Endodermal cell (in vitro differentiated cells): ENCODE measurements at regions not wholly inside any gene's neighbourhood (a gene's known extent, or its start where the extent isn't known, plus 50 kb on each side); places are given as distances from the start of the nearest gene placed in this dataset.
A peak's percentile ranks its signal among the peaks of the same experiment; 100 is the strongest.

Experiments used
- DNase-seq: peaks from one replicate; pipeline ENCODE4 v3.0.0-alpha.2; 2017
- H3K27ac ChIP-seq: 2 replicates; pipeline ENCODE4 v1.5.1; 2013; ENCODE audit warnings: mild to moderate bottlenecking, low read depth, low read length, moderate library complexity
- H3K27me3 ChIP-seq: 2 replicates; pipeline ENCODE4 v1.6.1; 2013; ENCODE audit warnings: mild to moderate bottlenecking, low read length, moderate library complexity; ENCODE audit not compliant: insufficient read depth, control insufficient read depth, poor library complexity, severe bottlenecking
- H3K36me3 ChIP-seq: 2 replicates; pipeline ENCODE4 v1.7.0; 2013; ENCODE audit warnings: mild to moderate bottlenecking, low read length, moderate library complexity; ENCODE audit not compliant: control insufficient read depth, insufficient read depth
- H3K4me1 ChIP-seq: one replicate; pipeline ENCODE4 v1.7.0; 2013; ENCODE audit warnings: low read length; ENCODE audit not compliant: control insufficient read depth, insufficient read depth
- H3K4me3 ChIP-seq: 2 replicates; pipeline ENCODE4 v1.5.1; 2013; ENCODE audit warnings: mild to moderate bottlenecking, low read length, moderate library complexity
- H3K9ac ChIP-seq: 2 replicates; pipeline ENCODE4 v1.6.1; 2013; ENCODE audit warnings: mild to moderate bottlenecking, low read length, moderate library complexity; ENCODE audit not compliant: poor library complexity, severe bottlenecking; ENCODE audit errors: extremely low read depth
- H3K9me3 ChIP-seq: 2 replicates; pipeline ENCODE4 v1.6.1; 2013; ENCODE audit warnings: mild to moderate bottlenecking, low read length, moderate library complexity; ENCODE audit not compliant: control insufficient read depth
- H3K27ac Mint-ChIP-seq: 2 replicates; pipeline ENCODE4 v1.8.0; 2020; ENCODE audit warnings: mixed read lengths
- H3K27me3 Mint-ChIP-seq: 2 replicates; pipeline ENCODE4 v1.8.0; 2021; ENCODE audit warnings: mild to moderate bottlenecking, mixed read lengths; ENCODE audit not compliant: insufficient read depth
- H3K36me3 Mint-ChIP-seq: 2 replicates; pipeline ENCODE4 v1.8.0; 2020; ENCODE audit warnings: low read depth, mixed read lengths
- H3K4me1 Mint-ChIP-seq: 2 replicates; pipeline ENCODE4 v1.8.0; 2020; ENCODE audit warnings: mixed read lengths
- H3K4me3 Mint-ChIP-seq: 2 replicates; pipeline ENCODE4 v1.8.0; 2020; ENCODE audit warnings: mild to moderate bottlenecking, moderate library complexity, mixed read lengths
- H3K9me3 Mint-ChIP-seq: 2 replicates; pipeline ENCODE4 v1.8.0; 2020; ENCODE audit warnings: mild to moderate bottlenecking, mixed read lengths
- WGBS, 2 experiments: methylation state at CpG; one replicate each; pipeline versions ENCODE4 v1.1.5 to v1.1.7; 2013; ENCODE audit warnings: missing lambda C conversion rate in 2 of 2, mixed read lengths in 1 of 2; ENCODE audit not compliant: insufficient coverage in 1 of 2, insufficient read length in 1 of 2; 5-methylcytosine and 5-hydroxymethylcytosine counted together
- TF ChIP-seq, protein P1 (sequence below): fragments of 200-600 bp; sonication (generic); conservative IDR thresholded peaks from 2 replicates; pipeline ENCODE4 v1.5.0; 2021; ENCODE audit warnings: antibody characterized with exemption, mild to moderate bottlenecking

DNA sequence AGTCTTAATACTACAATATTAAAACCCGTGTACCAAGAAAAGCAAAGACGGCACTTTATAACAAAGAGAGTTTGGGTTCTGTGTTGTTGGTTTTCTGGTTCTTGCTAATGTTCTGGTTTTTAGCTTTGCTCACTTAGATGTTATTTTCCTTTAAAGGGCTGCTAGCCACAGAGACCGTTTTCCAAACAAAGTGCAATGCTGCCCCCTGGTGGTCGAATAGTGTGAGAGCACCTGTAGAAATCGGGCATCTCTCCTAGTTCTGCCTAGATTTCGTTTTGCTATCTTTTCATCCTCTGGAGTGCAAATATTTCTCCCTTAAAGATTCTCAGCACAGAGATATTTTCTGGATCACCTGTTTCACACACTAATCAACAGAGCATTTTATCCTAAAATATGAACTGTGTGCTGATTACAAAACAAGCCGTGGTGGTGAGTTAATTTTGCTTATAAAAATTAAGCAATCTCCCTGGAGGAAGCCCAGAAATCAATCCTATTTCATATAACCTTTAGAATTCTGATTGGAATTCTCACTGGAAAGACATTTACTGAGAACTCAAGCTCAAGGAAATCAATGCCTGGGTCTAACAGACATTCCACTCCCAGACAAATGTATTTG, 334.5 kb upstream of the NOCT start:
- no peak overlapping the region for H3K4me3 ChIP-seq
- Mint-ChIP-seq H3K9me3 (peaks cover 2% of the 10 kb centered on the region), H3K4me1 (peaks cover 14% of the 10 kb centered on the region), H3K36me3 (peaks cover 1% of the 10 kb centered on the region), H3K27ac (no peak overlapping the region), H3K27me3 (peaks cover 8% of the 10 kb centered on the region), H3K4me3 (no peak overlapping the region)
- no peaks in the 10 kb centered on the region for H3K27me3 ChIP-seq
- no peak overlapping the region for H3K9ac ChIP-seq
- H3K36me3 ChIP-seq = no peaks in the 10 kb centered on the region
- no peak overlapping the region for H3K27ac ChIP-seq
- DNase-seq = peak; percentile 92
- H3K4me1 ChIP-seq = no peaks in the 10 kb centered on the region
- 9 to 25% methylated on average over 4 to 7 of the region's 7 CpGs for WGBS, 2 experiments
- peaks cover 11% of the 10 kb centered on the region for H3K9me3 ChIP-seq
- TF ChIP-seq, protein P1, sequence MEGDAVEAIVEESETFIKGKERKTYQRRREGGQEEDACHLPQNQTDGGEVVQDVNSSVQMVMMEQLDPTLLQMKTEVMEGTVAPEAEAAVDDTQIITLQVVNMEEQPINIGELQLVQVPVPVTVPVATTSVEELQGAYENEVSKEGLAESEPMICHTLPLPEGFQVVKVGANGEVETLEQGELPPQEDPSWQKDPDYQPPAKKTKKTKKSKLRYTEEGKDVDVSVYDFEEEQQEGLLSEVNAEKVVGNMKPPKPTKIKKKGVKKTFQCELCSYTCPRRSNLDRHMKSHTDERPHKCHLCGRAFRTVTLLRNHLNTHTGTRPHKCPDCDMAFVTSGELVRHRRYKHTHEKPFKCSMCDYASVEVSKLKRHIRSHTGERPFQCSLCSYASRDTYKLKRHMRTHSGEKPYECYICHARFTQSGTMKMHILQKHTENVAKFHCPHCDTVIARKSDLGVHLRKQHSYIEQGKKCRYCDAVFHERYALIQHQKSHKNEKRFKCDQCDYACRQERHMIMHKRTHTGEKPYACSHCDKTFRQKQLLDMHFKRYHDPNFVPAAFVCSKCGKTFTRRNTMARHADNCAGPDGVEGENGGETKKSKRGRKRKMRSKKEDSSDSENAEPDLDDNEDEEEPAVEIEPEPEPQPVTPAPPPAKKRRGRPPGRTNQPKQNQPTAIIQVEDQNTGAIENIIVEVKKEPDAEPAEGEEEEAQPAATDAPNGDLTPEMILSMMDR = peak; percentile 95

DNA sequence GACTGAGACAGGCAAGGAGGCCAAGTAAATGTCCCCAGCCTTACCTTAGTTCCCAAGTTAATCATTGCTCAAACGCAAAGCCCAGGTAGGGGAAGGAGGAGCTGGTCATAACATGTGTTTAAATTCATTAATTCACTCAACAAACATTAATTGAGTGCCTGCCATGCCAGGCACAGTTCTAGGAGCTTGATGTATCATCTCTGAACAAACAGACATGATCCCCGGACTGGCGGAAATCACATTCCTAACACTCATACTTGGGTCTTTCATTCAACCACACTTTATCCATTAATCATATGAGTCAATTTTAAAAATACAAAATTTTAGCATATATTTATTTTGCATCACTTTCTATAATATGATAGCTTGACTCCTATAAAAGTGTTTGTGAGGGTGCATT, 335.3 kb upstream of the NOCT start:
- Histone ChIP-seq H3K9ac (no peak overlapping the region), H3K27ac (no peak overlapping the region), H3K27me3 (no peaks in the 10 kb centered on the region), H3K4me1 (no peaks in the 10 kb centered on the region), H3K4me3 (no peak overlapping the region), H3K36me3 (no peaks in the 10 kb centered on the region), H3K9me3 (peaks cover 11% of the 10 kb centered on the region)
- peaks cover 2% of the 10 kb centered on the region for H3K9me3 Mint-ChIP-seq
- DNase-seq = no peak
- peaks cover 3% of the 10 kb centered on the region for H3K27me3 Mint-ChIP-seq
- peaks cover 1% of the 10 kb centered on the region for H3K36me3 Mint-ChIP-seq
- H3K4me1 Mint-ChIP-seq = peaks cover 14% of the 10 kb centered on the region
- TF ChIP-seq, protein P1 = no peak
- WGBS, 2 experiments = 90 to 98% methylated on average over 2 to 3 of the region's 3 CpGs
- no peak overlapping the region for H3K27ac Mint-ChIP-seq
- no peak overlapping the region for H3K4me3 Mint-ChIP-seq

DNA sequence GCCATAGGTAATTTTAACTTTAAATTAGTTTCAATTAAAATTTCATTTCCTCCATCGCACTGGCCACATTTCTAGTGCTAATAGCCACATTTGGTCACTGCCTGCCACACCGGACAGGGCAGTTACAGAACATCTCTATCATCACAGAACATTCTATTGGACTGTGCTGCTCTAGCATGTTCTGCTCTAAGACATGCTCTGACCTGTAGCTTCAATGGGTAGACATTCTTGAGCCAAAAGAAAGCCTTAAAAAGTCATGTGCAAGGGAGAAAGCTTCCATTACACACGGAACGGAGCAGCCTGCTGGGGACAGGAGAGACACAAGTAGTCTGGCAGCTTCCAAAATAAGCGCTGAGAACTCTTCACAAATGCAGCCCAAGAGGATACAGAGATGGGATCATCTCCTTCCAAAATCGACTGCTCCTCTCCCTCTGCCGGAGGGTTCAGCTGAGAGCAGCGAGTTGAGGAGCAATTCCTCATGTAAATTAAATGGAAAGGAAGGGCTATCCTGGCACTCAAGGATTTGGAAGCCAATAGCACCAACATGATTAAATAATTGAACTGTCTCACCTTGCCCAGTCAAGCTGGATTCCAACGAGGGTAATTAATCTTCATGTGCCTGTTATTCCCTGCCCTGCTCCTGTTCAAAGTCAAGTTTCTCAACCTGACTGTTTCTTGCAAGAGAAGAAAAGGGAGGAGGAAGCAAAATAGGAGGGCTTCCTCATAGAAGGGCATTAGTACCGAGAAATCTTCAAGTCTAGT, 336.4 kb upstream of the NOCT start:
- H3K4me3 ChIP-seq = no peak overlapping the region
- peaks cover 4% of the 10 kb centered on the region for H3K9me3 ChIP-seq
- no peak overlapping the region for H3K4me3 Mint-ChIP-seq

More for the DNA sequence above, 336.4 kb upstream of the NOCT start:
- Histone ChIP-seq H3K4me1 (no peaks in the 10 kb centered on the region), H3K27me3 (no peaks in the 10 kb centered on the region), H3K27ac (no peak overlapping the region), H3K9ac (no peak overlapping the region), H3K36me3 (no peaks in the 10 kb centered on the region)
- H3K27ac Mint-ChIP-seq = no peak overlapping the region
- peaks cover 20% of the 10 kb centered on the region for H3K4me1 Mint-ChIP-seq
- peaks cover 3% of the 10 kb centered on the region for H3K27me3 Mint-ChIP-seq
- DNase-seq = no peak
- H3K9me3 Mint-ChIP-seq = peaks cover under 1% of the 10 kb centered on the region
- TF ChIP-seq, protein P1 = no peak
- H3K36me3 Mint-ChIP-seq = peaks cover under 1% of the 10 kb centered on the region
- WGBS, 2 experiments = 93 to 95% methylated on average over 7 to 10 of the region's 10 CpGs
